EH (cell line): ENCODE measurements at regions not wholly inside any gene's neighbourhood (a gene's known extent, or its start where the extent isn't known, plus 50 kb on each side); places are given as distances from the start of the nearest gene placed in this dataset.

Experiments used
- DNase-seq: peaks from one replicate; pipeline ENCODE4 v3.0.0-alpha.2; 2015; ENCODE audit warnings: low read depth

GRCh38 chr20:57914205-57914604 is 204.4 kb upstream of the PMEPA1 start:
- DNase-seq, result no peak

GRCh38 chr20:57913156-57913930 is 203.5 kb upstream of the PMEPA1 start:
- no peak for DNase-seq

- no peak for DNase-seq
Observed at GRCh38 chr20:57912227-57912582, 202.4 kb upstream of the PMEPA1 start.

- no peak for DNase-seq
Observed at GRCh38 chr20:57911512-57912226, 201.9 kb upstream of the PMEPA1 start.

GRCh38 chr20:57910716-57911115 is 200.9 kb upstream of the PMEPA1 start:
- DNase-seq, result no peak

GRCh38 chr20:57909763-57910331 is 200.0 kb upstream of the PMEPA1 start:
- DNase-seq, result no peak

- DNase-seq, result no peak
Observed at GRCh38 chr20:57908704-57909630, 199.2 kb upstream of the PMEPA1 start.

GRCh38 chr20:57908226-57908625 is 198.4 kb upstream of the PMEPA1 start:
- DNase-seq, result no peak

- DNase-seq, result no peak
Observed at GRCh38 chr20:57907131-57908000, 197.6 kb upstream of the PMEPA1 start.

GRCh38 chr20:57905448-57905847 is 195.6 kb upstream of the PMEPA1 start:
- DNase-seq, result no peak

GRCh38 chr20:57904314-57905105 is 194.7 kb upstream of the PMEPA1 start:
- peak; percentile 32 for DNase-seq

- peak; percentile 75 for DNase-seq
Observed at GRCh38 chr20:57902473-57902872, 192.7 kb upstream of the PMEPA1 start.

GRCh38 chr20:57901526-57901925 is 191.7 kb upstream of the PMEPA1 start:
- DNase-seq, result no peak

- DNase-seq, result no peak
Observed at GRCh38 chr20:57900226-57900905, 190.6 kb upstream of the PMEPA1 start.

GRCh38 chr20:57899554-57899953 is 189.7 kb upstream of the PMEPA1 start:
- peak; percentile 11 for DNase-seq

- DNase-seq, result no peak
Observed at GRCh38 chr20:57898332-57898731, 188.5 kb upstream of the PMEPA1 start.

- no peak for DNase-seq
Observed at GRCh38 chr20:57897891-57898290, 188.1 kb upstream of the PMEPA1 start.

- DNase-seq, result no peak
Observed at GRCh38 chr20:57897156-57897874, 187.5 kb upstream of the PMEPA1 start.

- no peak for DNase-seq
Observed at GRCh38 chr20:57896563-57896962, 186.7 kb upstream of the PMEPA1 start.
